Loucy (cell line): ENCODE measurements at regions not wholly inside any gene's neighbourhood (a gene's known extent, or its start where the extent isn't known, plus 50 kb on each side); places are given as distances from the start of the nearest gene placed in this dataset.

Experiments used
- H2AFZ ChIP-seq: fragments of 200-600 bp; sonication (generic); 2 replicates; pipeline ENCODE4 v1.6.0; 2016; ENCODE audit warnings: antibody characterized with exemption, mild to moderate bottlenecking, low read length, moderate library complexity
- H3F3A ChIP-seq: fragments of 200-600 bp; 2 replicates; pipeline ENCODE4 v1.6.0; 2016; ENCODE audit warnings: antibody characterized with exemption, low read depth, mild to moderate bottlenecking
- H3K27me3 ChIP-seq: fragments of 200-600 bp; sonication (generic); 2 replicates; pipeline ENCODE4 v1.6.1; 2014; ENCODE audit warnings: low read length, mild to moderate bottlenecking; ENCODE audit not compliant: insufficient read depth, poor library complexity, severe bottlenecking
- H3K36me3 ChIP-seq: fragments of 200-600 bp; sonication (generic); 2 replicates; pipeline ENCODE4 v1.6.1; 2016; ENCODE audit warnings: low read length; ENCODE audit not compliant: insufficient read depth
- H3K4me1 ChIP-seq: fragments of 200-600 bp; sonication (generic); 2 replicates; pipeline ENCODE4 v1.5.1; 2014; ENCODE audit warnings: low read length, mild to moderate bottlenecking; ENCODE audit not compliant: insufficient read depth, poor library complexity, severe bottlenecking
- H3K4me2 ChIP-seq: fragments of 200-600 bp; sonication (generic); 2 replicates; pipeline ENCODE4 v1.6.0; 2014; ENCODE audit warnings: antibody characterized with exemption, low read length, low read depth, mild to moderate bottlenecking; ENCODE audit not compliant: poor library complexity, severe bottlenecking
- H3K4me3 ChIP-seq: fragments of 200-600 bp; sonication (generic); 2 replicates; pipeline ENCODE4 v1.5.1; 2014; ENCODE audit warnings: low read length, mild to moderate bottlenecking, mixed read lengths; ENCODE audit not compliant: poor library complexity, severe bottlenecking
- H3K79me2 ChIP-seq: fragments of 200-600 bp; sonication (generic); 2 replicates; pipeline ENCODE4 v1.6.1; 2014; ENCODE audit warnings: low read length; ENCODE audit not compliant: insufficient read depth
- H3K9ac ChIP-seq: fragments of 200-600 bp; sonication (generic); 2 replicates; pipeline ENCODE4 v1.6.0; 2014; ENCODE audit warnings: mild to moderate bottlenecking, low read depth, low read length, moderate library complexity; ENCODE audit not compliant: poor library complexity, severe bottlenecking
- H3K9me2 ChIP-seq: fragments of 200-600 bp; sonication (generic); replicated peaks from 2 replicates; pipeline ENCODE4 v1.6.1; 2016; ENCODE audit warnings: low read depth, low read length, mixed read lengths
- H3K9me3 ChIP-seq: fragments of 200-600 bp; sonication (generic); 2 replicates; pipeline ENCODE4 v1.6.1; 2014; ENCODE audit warnings: mild to moderate bottlenecking, antibody characterized with exemption, low read length, low read depth; ENCODE audit not compliant: insufficient read depth
- H4K20me1 ChIP-seq: fragments of 200-600 bp; sonication (generic); 2 replicates; pipeline ENCODE4 v1.6.0; 2014; ENCODE audit warnings: antibody characterized with exemption, low read length, mild to moderate bottlenecking; ENCODE audit not compliant: insufficient read depth, poor library complexity, severe bottlenecking
- CTCF ChIP-seq: fragments of 200-600 bp; sonication (generic); conservative IDR thresholded peaks from 2 replicates; pipeline ENCODE4 v1.5.1; 2014; ENCODE audit warnings: mild to moderate bottlenecking, antibody characterized with exemption, low read length
- EZH2phosphoT487 ChIP-seq: fragments of 200-600 bp; IDR thresholded peaks from 2 replicates; pipeline ENCODE4 v1.6.1; 2018; ENCODE audit warnings: antibody characterized with exemption, mild to moderate bottlenecking, moderate library complexity, borderline replicate concordance

GRCh38 chr9:1683951-1684350 is 331.2 kb upstream of the SMARCA2 start:
- Histone ChIP-seq H3K9me2 (no peaks in the 10 kb centered on the region), H3K36me3 (no peaks in the 10 kb centered on the region), H3K9me3 (no peaks in the 10 kb centered on the region; the same call in 1 of the 2 replicates), H2AFZ (no peak overlapping the region), H3K9ac (no peak overlapping the region), H3K27me3 (no peaks in the 10 kb centered on the region), H3K4me2 (no peak overlapping the region), H3F3A (no peaks in the 10 kb centered on the region), H4K20me1 (no peaks in the 10 kb centered on the region), H3K4me3 (no peak overlapping the region), H3K4me1 (no peaks in the 10 kb centered on the region), H3K79me2 (no peaks in the 10 kb centered on the region)
- no peak for TF ChIP-seq EZH2phosphoT487
- no peak for TF ChIP-seq CTCF

- Histone ChIP-seq H3F3A (no peaks in the 10 kb centered on the region), H4K20me1 (no peaks in the 10 kb centered on the region), H3K9ac (no peak overlapping the region), H3K79me2 (no peaks in the 10 kb centered on the region), H2AFZ (no peak overlapping the region), H3K4me1 (no peaks in the 10 kb centered on the region), H3K9me2 (no peaks in the 10 kb centered on the region), H3K9me3 (no peaks in the 10 kb centered on the region), H3K36me3 (no peaks in the 10 kb centered on the region), H3K4me3 (no peak overlapping the region), H3K27me3 (no peaks in the 10 kb centered on the region), H3K4me2 (no peak overlapping the region)
- TF ChIP-seq EZH2phosphoT487 (no peak), CTCF (no peak)
Measured at GRCh38 chr9:1698991-1699390, 316.2 kb upstream of the SMARCA2 start.

GRCh38 chr9:1701113-1701512 is 314.0 kb upstream of the SMARCA2 start:
- no peak overlapping the region for H3K4me3 ChIP-seq
- no peak overlapping the region for H3K9ac ChIP-seq
- H3K36me3 ChIP-seq: no peaks in the 10 kb centered on the region
- H2AFZ ChIP-seq: no peak overlapping the region
- no peaks in the 10 kb centered on the region for H3F3A ChIP-seq
- no peaks in the 10 kb centered on the region for H3K27me3 ChIP-seq
- no peaks in the 10 kb centered on the region for H4K20me1 ChIP-seq
- H3K9me2 ChIP-seq: no peaks in the 10 kb centered on the region
- TF ChIP-seq EZH2phosphoT487 (no peak), CTCF (no peak)
- H3K9me3 ChIP-seq: no peaks in the 10 kb centered on the region
- H3K4me2 ChIP-seq: no peak overlapping the region
- H3K4me1 ChIP-seq: no peaks in the 10 kb centered on the region
- H3K79me2 ChIP-seq: no peaks in the 10 kb centered on the region
